ENCODE measurements at regions not wholly inside any gene's neighbourhood (a gene's known extent, or its start where the extent isn't known, plus 50 kb on each side); places are given as distances from the start of the nearest gene placed in this dataset.

DNA sequence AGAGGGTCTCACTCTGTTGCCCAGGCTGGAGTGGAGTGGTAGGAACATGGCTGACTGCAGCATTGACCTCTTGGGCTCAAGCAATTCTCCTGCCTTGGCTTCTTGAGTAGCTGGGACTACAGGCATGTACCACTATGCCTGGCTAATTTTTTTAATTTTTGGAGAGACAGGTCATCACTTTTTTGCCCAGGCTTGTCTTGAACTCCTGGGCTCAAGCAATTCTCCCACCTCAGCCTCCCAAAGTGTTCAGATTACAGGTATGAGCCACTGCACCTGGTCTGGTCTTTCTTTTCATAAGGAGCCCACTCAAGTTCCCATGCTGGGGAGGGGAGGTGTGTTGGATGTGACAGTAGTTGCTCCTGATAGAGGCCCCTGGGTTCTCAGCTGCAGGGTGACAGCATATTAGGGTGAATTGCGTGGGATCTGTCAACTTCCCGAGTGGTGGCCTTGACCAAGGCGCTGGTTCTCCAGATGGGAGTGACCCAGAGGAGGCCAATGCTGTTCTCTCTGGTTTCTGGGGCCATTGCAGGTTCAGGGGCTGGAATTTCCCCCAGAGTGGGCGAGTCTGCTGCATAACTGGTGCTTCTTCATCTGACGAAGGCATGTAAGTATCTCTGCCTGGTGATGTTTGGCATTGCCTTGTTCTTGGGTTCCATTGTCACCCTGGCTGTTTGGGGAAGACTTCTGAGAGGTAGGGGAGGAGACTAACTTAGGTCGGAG lies 52.4 kb upstream of the ESRRB start:
- H3K27me3 ChIP-seq = no peaks in the 10 kb centered on the region
- H3K9me3 ChIP-seq = no peaks in the 10 kb centered on the region
- H3K4me1 ChIP-seq = peaks cover 0 to 3% of the 10 kb centered on the region in 2 donors
- H3K27ac ChIP-seq = no peak overlapping the region
- DNase-seq (ENCODE audit: low spot score) = no peak
- no peak overlapping the region for H3K4me3 ChIP-seq
- no peaks in the 10 kb centered on the region for H3K36me3 ChIP-seq
- TF ChIP-seq, protein P1, sequence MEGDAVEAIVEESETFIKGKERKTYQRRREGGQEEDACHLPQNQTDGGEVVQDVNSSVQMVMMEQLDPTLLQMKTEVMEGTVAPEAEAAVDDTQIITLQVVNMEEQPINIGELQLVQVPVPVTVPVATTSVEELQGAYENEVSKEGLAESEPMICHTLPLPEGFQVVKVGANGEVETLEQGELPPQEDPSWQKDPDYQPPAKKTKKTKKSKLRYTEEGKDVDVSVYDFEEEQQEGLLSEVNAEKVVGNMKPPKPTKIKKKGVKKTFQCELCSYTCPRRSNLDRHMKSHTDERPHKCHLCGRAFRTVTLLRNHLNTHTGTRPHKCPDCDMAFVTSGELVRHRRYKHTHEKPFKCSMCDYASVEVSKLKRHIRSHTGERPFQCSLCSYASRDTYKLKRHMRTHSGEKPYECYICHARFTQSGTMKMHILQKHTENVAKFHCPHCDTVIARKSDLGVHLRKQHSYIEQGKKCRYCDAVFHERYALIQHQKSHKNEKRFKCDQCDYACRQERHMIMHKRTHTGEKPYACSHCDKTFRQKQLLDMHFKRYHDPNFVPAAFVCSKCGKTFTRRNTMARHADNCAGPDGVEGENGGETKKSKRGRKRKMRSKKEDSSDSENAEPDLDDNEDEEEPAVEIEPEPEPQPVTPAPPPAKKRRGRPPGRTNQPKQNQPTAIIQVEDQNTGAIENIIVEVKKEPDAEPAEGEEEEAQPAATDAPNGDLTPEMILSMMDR (IDR thresholded peaks at IDR 0.05) = no peak

DNA sequence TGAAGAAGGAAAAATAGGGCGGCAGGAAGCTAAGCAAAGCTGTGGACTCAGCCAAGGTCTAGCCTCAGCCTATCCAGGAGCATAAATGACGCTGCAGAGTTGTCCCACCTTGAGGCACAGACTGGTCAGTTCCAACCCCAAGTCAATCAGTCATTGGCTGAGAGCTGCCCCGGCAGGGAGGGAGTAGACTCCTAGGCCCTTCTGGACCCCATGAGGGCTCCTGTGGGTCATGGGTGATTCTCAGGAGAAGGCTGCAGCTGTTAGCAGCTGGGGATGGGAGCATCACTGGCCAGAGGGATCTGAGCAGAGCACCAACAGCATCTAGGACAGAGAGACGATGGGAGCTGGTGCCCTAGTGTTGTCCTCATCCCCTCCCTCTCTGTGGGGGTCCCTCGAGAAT lies 51.8 kb upstream of the ESRRB start:
- TF ChIP-seq, protein P1 (IDR thresholded peaks at IDR 0.05) = no peak
- Histone ChIP-seq H3K4me3 (no peak overlapping the region), H3K9me3 (no peaks in the 10 kb centered on the region), H3K27ac (no peak overlapping the region), H3K27me3 (no peaks in the 10 kb centered on the region), H3K36me3 (no peaks in the 10 kb centered on the region), H3K4me1 (peaks cover 0 to 9% of the 10 kb centered on the region in 2 donors)
- DNase-seq (ENCODE audit: low spot score) = no peak
